ENCODE measurements at regions not wholly inside any gene's neighbourhood (a gene's known extent, or its start where the extent isn't known, plus 50 kb on each side); places are given as distances from the start of the nearest gene placed in this dataset.

DNA sequence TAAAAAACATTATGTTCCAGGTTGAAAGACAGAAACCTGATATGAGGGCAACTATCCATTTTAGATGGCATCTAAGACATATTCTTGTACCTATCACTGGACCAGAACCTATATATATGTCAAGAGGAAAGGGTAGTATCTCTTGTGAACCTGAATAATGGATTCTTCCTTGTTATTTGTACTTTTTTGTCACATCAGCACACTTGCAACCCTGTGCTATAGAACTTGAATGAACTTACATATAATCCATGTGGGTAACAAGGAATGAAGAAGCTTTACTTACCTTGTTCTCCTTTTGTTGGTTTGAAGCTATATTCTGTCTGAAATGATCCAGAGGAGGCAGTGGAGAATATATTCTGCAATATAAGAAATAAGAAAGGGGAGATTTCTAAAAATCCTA, 483.7 kb upstream of the ATXN8OS start:
- H3K27ac ChIP-seq = no peak overlapping the region
- H3K4me3 ChIP-seq = no peak overlapping the region
- no peaks in the 10 kb centered on the region for H3K36me3 ChIP-seq
- H3K27me3 ChIP-seq = no peaks in the 10 kb centered on the region
- ATAC-seq (ENCODE audit: low FRiP score in 2 of 2) (no peak), DNase-seq (no peak)
- peaks cover 0 to 3% (median 0%) of the 10 kb centered on the region in 4 donors for H3K9me3 ChIP-seq
- H3K4me1 ChIP-seq = no peaks in the 10 kb centered on the region
- TF ChIP-seq POLR2A (IDR thresholded peaks at IDR 0.05) (no peak), EP300 (IDR thresholded peaks at IDR 0.05) (no peak), POLR2AphosphoS5 (IDR thresholded peaks at IDR 0.05) (no peak)
- TF ChIP-seq, protein P1, sequence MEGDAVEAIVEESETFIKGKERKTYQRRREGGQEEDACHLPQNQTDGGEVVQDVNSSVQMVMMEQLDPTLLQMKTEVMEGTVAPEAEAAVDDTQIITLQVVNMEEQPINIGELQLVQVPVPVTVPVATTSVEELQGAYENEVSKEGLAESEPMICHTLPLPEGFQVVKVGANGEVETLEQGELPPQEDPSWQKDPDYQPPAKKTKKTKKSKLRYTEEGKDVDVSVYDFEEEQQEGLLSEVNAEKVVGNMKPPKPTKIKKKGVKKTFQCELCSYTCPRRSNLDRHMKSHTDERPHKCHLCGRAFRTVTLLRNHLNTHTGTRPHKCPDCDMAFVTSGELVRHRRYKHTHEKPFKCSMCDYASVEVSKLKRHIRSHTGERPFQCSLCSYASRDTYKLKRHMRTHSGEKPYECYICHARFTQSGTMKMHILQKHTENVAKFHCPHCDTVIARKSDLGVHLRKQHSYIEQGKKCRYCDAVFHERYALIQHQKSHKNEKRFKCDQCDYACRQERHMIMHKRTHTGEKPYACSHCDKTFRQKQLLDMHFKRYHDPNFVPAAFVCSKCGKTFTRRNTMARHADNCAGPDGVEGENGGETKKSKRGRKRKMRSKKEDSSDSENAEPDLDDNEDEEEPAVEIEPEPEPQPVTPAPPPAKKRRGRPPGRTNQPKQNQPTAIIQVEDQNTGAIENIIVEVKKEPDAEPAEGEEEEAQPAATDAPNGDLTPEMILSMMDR (IDR thresholded peaks at IDR 0.05) = no peak

DNA sequence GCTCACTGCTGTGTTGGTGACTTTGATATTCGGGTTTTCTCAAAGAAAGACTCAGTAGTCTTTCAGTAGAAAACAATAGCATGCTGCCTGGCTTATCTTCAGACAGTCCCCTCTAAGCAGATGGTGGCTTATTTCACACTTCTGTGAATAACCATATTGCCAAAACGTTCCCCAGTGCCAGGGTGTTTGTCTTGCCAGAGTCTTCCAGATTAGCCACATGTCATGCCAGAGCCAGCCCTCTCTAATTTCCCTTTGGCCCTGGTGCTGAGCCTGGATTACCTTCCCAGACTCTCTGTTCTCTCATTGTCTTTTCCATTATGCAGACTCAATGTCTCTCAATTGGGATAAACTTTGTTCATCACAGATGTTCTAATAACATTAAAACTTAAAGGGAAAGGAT, 488.0 kb upstream of the ATXN8OS start:
- WGBS, 2 donors = 49 to 54% methylated on average over 2 of the region's 2 CpGs
- TF ChIP-seq POLR2A (IDR thresholded peaks at IDR 0.05) = no peak
- TF ChIP-seq, protein P1 (IDR thresholded peaks at IDR 0.05) = no peak
- TF ChIP-seq POLR2AphosphoS5 (IDR thresholded peaks at IDR 0.05) = no peak
- TF ChIP-seq EP300 (IDR thresholded peaks at IDR 0.05) = no peak
- Histone ChIP-seq H3K4me1 (no peaks in the 10 kb centered on the region), H3K9me3 (peaks cover 0 to 3% (median 0%) of the 10 kb centered on the region in 4 donors), H3K27ac (no peak overlapping the region), H3K36me3 (no peaks in the 10 kb centered on the region), H3K27me3 (no peaks in the 10 kb centered on the region), H3K4me3 (no peak overlapping the region)
- no peak for ATAC-seq (ENCODE audit: low FRiP score in 2 of 2)
- DNase-seq = no peak

DNA sequence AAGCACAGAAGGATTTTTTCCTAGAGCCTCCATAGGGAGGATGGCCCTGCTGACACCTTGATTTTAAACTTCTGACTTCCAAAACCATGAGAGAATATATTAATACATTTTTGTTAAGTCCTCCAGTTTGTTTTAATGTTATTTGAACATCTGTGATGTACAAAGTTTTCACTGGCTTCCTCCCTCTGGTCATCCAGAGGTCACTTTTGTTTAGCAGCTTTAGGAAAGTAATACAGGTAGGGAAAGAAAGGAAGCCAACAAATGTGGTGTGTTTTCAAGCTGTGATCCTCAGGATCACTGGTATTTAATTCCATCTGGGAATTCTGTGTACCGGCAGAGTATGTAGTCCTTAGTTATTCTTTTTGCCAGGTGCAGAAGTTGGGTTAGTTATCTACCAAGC, 488.8 kb upstream of the ATXN8OS start:
- Histone ChIP-seq H3K4me3 (no peak overlapping the region), H3K36me3 (no peaks in the 10 kb centered on the region), H3K27ac (no peak overlapping the region), H3K9me3 (peaks cover 0 to 3% (median 0%) of the 10 kb centered on the region in 4 donors), H3K27me3 (no peaks in the 10 kb centered on the region), H3K4me1 (no peaks in the 10 kb centered on the region)
- TF ChIP-seq, protein P1 (IDR thresholded peaks at IDR 0.05) = no peak
- TF ChIP-seq POLR2A (IDR thresholded peaks at IDR 0.05) = no peak
- no peak for TF ChIP-seq POLR2AphosphoS5 (IDR thresholded peaks at IDR 0.05)
- no peak for TF ChIP-seq EP300 (IDR thresholded peaks at IDR 0.05)
- DNase-seq (no peak), ATAC-seq (ENCODE audit: low FRiP score in 2 of 2) (no peak)
- WGBS, 2 donors = 84 to 100% methylated on average over 1 of the region's 1 CpG

DNA sequence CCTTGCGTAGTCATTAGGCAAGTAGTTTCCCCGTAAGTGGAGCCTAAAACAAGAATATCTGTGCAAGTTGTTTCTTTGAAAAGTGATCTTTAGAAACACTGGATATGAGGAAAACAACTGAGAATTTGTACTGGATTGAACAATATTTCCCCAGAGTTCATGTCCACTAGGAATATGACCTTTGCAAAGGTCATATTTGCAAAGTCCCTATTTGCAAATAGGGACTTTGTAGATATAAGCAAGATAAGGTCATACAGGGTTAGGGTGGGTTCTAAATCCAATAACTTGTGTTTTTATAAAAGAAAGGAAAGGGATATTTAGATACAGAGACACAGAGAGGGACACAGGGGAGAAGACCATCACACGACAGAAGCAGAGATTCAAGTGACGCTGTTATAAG, 489.2 kb upstream of the ATXN8OS start:
- H3K9me3 ChIP-seq = peaks cover 0 to 3% (median 0%) of the 10 kb centered on the region in 4 donors
- no peaks in the 10 kb centered on the region for H3K36me3 ChIP-seq
- H3K27me3 ChIP-seq = no peaks in the 10 kb centered on the region
- H3K27ac ChIP-seq = no peak overlapping the region
- no peak overlapping the region for H3K4me3 ChIP-seq
- no peak for DNase-seq
- 85 to 91% methylated on average over 4 of the region's 4 CpGs for WGBS, 2 donors
- H3K4me1 ChIP-seq = no peaks in the 10 kb centered on the region
- no peak for ATAC-seq (ENCODE audit: low FRiP score in 2 of 2)
- TF ChIP-seq EP300 (IDR thresholded peaks at IDR 0.05) (no peak), POLR2AphosphoS5 (IDR thresholded peaks at IDR 0.05) (no peak)

DNA sequence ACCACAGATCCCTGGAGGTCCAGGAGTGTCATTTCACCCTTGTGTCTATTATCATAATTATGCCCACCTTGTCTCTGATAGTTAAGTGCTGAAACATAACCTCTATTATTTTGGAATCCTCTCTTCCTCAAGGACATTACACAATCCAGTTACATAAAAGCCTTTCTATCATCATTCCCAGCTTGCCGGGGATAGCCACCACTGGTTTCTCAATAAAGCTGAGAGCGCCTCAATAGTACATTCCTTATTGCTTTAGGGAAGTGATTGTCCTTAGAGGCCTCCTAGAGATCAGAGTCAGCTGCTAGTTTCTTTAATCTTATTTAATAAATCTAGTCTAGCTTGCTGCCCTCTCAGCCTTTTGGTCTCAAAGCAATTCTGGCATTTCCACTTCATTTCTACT, 490.0 kb upstream of the ATXN8OS start:
- no peaks in the 10 kb centered on the region for H3K36me3 ChIP-seq
- 87 to 92% methylated on average over 2 of the region's 2 CpGs for WGBS, 2 donors
- no peak for ATAC-seq (ENCODE audit: low FRiP score in 2 of 2)

More for the DNA sequence above, 490.0 kb upstream of the ATXN8OS start:
- Histone ChIP-seq H3K4me3 (no peak overlapping the region), H3K9me3 (peaks cover 0 to 3% (median 0%) of the 10 kb centered on the region in 4 donors), H3K27ac (no peak overlapping the region), H3K27me3 (no peaks in the 10 kb centered on the region), H3K4me1 (no peaks in the 10 kb centered on the region)
- TF ChIP-seq EP300 (IDR thresholded peaks at IDR 0.05) (no peak), POLR2A (IDR thresholded peaks at IDR 0.05) (no peak), POLR2AphosphoS5 (IDR thresholded peaks at IDR 0.05) (no peak)
- TF ChIP-seq, protein P1 (IDR thresholded peaks at IDR 0.05) = no peak
- no peak for DNase-seq

Data from upper lobe of left lung (tissue), 6 donors.